Esophagus (tissue), 2 donors: ENCODE measurements at regions not wholly inside any gene's neighbourhood (a gene's known extent, or its start where the extent isn't known, plus 50 kb on each side); places are given as distances from the start of the nearest gene placed in this dataset.
"Not testable (repeated sequence)": the region's sequence is repeated elsewhere in the genome, so short reads cannot be mapped to it uniquely, and the experiment has no call there.

ENCODE experiments used
- H3K27ac ChIP-seq, 2 donors: one replicate each; pipeline ENCODE4 v1.5.1; 2013; ENCODE audit warnings: low read depth in 2 of 2, mild to moderate bottlenecking in 2 of 2, inconsistent platforms in 1 of 2, low read length in 1 of 2, moderate library complexity in 1 of 2
- H3K27me3 ChIP-seq, 2 donors: one replicate each; pipeline ENCODE4 v1.6.1; 2013; ENCODE audit warnings: low read length in 2 of 2, control low read depth in 1 of 2, mild to moderate bottlenecking in 1 of 2; ENCODE audit not compliant: insufficient read depth in 2 of 2, control insufficient read depth in 1 of 2
- H3K36me3 ChIP-seq, 2 donors: one replicate each; pipeline ENCODE4 v1.6.1; 2013; ENCODE audit warnings: low read length in 1 of 2; ENCODE audit not compliant: control insufficient read depth in 2 of 2, insufficient read depth in 2 of 2
- H3K4me1 ChIP-seq, 2 donors: one replicate each; pipeline ENCODE4 v1.6.1; 2013; ENCODE audit warnings: low read length in 1 of 2; ENCODE audit not compliant: control insufficient read depth in 2 of 2, insufficient read depth in 2 of 2
- H3K4me3 ChIP-seq, 2 donors: one replicate each; pipeline ENCODE4 v1.5.1; 2013; ENCODE audit warnings: low read length in 2 of 2, mild to moderate bottlenecking in 2 of 2, low read depth in 1 of 2, moderate library complexity in 1 of 2
- H3K9me3 ChIP-seq, 2 donors: one replicate each; pipeline ENCODE4 v1.6.1; 2013; ENCODE audit warnings: mild to moderate bottlenecking in 2 of 2, low read depth in 1 of 2, low read length in 1 of 2, moderate library complexity in 1 of 2; ENCODE audit not compliant: control insufficient read depth in 2 of 2, insufficient read depth in 1 of 2
- whole genome bisulfite sequencing, 2 donors: extraction: QIAGEN DNeasy Blood & Tissue Kit; methylation state at CpG; one replicate each; pipeline ENCODE4 v1.1.7; 2013; 5-methylcytosine and 5-hydroxymethylcytosine counted together
- donor health status: healthy with polysubstance abuse.
- donor health status: Bipolar disorder and iron deficiency.

DNA sequence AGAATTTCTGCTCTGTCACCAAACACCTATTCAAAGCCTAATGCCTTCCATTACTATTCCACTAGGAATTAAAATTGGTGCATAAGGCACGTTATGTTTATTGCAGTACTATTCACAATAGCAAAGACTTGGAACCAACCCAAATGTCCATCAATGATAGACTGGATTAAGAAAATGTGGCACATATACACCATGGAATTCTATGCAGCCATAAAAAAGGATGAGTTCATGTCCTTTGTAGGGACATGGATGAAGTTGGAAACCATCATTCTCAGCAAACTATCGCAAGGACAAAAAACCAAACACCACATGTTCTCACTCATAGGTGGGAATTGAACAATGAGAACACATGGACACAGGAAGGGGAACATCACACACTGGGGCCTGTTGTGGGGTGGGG lies 902.1 kb downstream of the UQCRFS1 start:
- H3K9me3 ChIP-seq = peaks cover under 1 to 16% of the 10 kb centered on the region in 2 donors
- 88 to 94% methylated on average over 1 of the region's 2 CpGs for WGBS, 2 donors
- not testable (repeated sequence) for H3K27me3 ChIP-seq, H3K4me1 ChIP-seq, H3K36me3 ChIP-seq, H3K4me3 ChIP-seq, H3K27ac ChIP-seq

DNA sequence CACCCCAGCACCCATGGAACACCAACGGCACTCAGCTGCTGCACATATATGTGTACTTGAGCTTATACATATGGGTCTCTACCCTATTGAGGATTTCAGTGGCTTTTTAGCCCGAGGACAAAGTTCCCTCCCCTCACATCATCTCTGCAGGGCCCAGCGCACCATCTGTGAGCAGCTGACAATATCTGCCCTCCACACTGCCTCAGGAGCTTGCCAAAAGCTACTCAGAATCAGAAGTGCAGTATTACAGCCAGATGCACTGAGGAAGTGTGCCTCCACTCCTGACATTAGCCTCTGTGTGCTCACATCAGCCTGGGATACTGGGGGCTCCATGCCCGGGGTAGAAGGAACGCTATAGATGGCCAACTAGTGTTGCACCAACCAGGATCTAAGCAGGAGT lies 903.9 kb downstream of the UQCRFS1 start:
- WGBS, 2 donors = 56 to 64% methylated on average over 5 of the region's 5 CpGs
- no peak overlapping the region for H3K4me3 ChIP-seq
- peaks cover 2 to 15% of the 10 kb centered on the region in 2 donors for H3K9me3 ChIP-seq
- no peaks in the 10 kb centered on the region for H3K4me1 ChIP-seq
- no peak overlapping the region for H3K27ac ChIP-seq
- H3K36me3 ChIP-seq = no peaks in the 10 kb centered on the region
- no peaks in the 10 kb centered on the region for H3K27me3 ChIP-seq

DNA sequence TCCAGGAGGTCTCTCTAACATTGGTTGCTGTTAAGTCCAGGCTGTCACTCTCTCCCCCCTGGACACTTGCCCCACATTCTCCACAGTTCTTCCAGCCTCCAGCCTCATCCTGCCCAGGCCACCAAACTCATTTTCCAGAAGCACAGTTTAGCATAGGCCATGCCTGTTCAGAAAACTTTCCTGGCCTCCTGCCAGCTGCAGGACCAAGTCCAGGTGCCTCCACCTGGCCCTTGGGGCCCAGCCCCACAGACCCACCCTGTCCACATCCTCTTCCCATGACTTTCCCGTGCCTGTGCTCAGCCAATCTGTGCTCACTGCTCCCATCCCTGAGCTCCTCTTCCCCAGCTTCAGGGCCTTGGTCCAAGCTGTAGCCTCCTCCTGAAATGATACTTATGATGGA lies 905.0 kb downstream of the UQCRFS1 start:
- H3K4me3 ChIP-seq = no peak overlapping the region
- 35 to 38% methylated on average over 1 of the region's 1 CpG for WGBS, 2 donors
- H3K27ac ChIP-seq = no peak overlapping the region
- no peaks in the 10 kb centered on the region for H3K4me1 ChIP-seq
- H3K27me3 ChIP-seq = no peaks in the 10 kb centered on the region
- H3K9me3 ChIP-seq = peaks cover 8 to 22% of the 10 kb centered on the region in 2 donors
- H3K36me3 ChIP-seq = no peaks in the 10 kb centered on the region

DNA sequence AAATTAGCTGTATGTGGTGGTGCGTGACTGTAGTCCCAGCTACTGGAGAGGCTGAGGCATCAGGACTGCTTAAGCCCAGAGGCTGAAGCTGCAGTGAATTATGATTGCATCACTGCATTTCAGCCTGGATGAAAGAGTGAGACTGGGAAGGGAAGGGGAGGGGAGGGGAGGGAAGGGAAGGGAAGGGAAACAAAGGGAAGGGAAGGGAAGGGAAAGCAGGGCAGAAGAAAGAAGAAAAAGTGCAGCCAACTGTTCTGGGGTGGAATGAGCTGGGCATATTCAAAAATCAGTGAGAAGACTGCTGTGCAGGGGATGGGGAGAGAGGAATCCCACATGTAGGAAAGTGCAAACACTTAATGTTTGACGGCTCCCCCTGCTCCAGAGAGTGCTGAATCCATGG lies 905.5 kb downstream of the UQCRFS1 start:
- no peak overlapping the region for H3K27ac ChIP-seq
- no peaks in the 10 kb centered on the region for H3K4me1 ChIP-seq
- WGBS, 2 donors = 54 to 76% methylated on average over 2 of the region's 2 CpGs

DNA sequence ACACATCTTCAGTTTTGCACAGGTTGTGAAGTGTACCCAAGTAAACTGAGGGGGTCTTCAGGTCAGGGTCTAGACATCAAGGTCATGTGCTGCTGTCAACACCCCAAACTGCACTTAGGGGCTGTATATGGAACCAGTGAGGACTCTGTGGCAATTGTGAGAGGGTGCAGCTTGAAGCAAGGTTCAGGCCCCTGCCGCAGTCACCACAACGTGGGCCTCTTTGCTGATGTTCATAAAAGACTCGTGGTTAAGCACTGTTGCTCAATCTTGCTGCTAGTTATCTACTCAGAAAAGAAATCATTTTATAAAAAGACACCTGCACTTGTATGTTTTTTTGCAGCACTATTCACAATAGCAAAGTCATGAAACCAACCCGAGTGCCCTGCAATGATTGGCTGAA lies 907.4 kb downstream of the UQCRFS1 start:
- H3K27ac ChIP-seq = no peak overlapping the region
- no peaks in the 10 kb centered on the region for H3K4me1 ChIP-seq
- H3K36me3 ChIP-seq = no peaks in the 10 kb centered on the region
- H3K4me3 ChIP-seq = no peak overlapping the region
- H3K27me3 ChIP-seq = no peaks in the 10 kb centered on the region
- 58 to 87% methylated on average over 4 of the region's 4 CpGs for WGBS, 2 donors
- H3K9me3 ChIP-seq = peaks cover 12 to 23% of the 10 kb centered on the region in 2 donors

More for the DNA sequence above, 905.5 kb downstream of the UQCRFS1 start:
- Histone ChIP-seq H3K27me3 (no peaks in the 10 kb centered on the region), H3K9me3 (peaks cover 10 to 22% of the 10 kb centered on the region in 2 donors), H3K4me3 (no peak overlapping the region), H3K36me3 (no peaks in the 10 kb centered on the region)

DNA sequence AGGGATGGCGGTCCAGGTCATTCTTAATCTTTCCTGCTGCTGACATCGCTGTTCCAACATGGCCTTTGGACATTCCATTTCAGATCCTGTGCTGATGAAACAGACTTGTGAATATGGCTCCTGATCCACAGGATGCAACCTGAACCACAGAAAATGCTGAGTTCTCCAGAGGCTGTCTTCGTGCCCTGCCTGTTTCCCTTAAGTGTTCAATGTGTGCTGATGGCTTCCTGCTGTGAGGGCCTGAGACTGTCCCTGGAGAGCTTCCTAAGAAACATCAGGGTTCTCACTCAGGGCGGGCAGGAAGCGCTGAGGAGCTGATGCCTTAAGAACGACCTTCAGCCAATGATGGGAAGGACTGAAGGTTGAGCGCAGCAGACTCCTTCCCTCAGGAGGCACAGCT lies 909.4 kb downstream of the UQCRFS1 start:
- Histone ChIP-seq H3K9me3 (peaks cover 16 to 31% of the 10 kb centered on the region in 2 donors), H3K27ac (no peak overlapping the region), H3K4me1 (no peaks in the 10 kb centered on the region), H3K4me3 (no peak overlapping the region), H3K27me3 (no peaks in the 10 kb centered on the region), H3K36me3 (no peaks in the 10 kb centered on the region)
- 75 to 78% methylated on average over 7 of the region's 7 CpGs for WGBS, 2 donors

DNA sequence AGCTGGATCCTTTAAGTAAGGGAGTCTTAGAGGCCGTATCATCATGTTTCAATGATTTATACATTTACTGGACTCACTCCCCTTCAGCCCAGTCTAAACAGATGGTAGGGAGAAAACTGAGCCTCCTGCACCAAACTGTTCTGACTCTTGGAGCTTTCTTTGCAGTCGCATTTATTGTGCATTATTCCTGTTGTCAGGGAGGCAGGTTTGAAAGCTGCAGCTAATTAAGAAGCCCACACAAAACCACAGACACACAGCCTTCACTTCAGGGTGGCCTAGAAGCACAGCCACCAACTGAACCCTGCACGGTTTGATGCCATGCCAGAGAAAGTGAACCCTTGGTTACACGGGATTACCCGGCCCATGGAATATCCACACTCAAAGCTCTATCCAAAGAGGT lies 911.0 kb downstream of the UQCRFS1 start:
- Histone ChIP-seq H3K9me3 (peaks cover 19 to 21% of the 10 kb centered on the region in 2 donors), H3K36me3 (no peaks in the 10 kb centered on the region), H3K4me3 (no peak overlapping the region), H3K27ac (no peak overlapping the region), H3K27me3 (no peaks in the 10 kb centered on the region), H3K4me1 (no peaks in the 10 kb centered on the region)
- 38 to 82% methylated on average over 5 of the region's 5 CpGs for WGBS, 2 donors

DNA sequence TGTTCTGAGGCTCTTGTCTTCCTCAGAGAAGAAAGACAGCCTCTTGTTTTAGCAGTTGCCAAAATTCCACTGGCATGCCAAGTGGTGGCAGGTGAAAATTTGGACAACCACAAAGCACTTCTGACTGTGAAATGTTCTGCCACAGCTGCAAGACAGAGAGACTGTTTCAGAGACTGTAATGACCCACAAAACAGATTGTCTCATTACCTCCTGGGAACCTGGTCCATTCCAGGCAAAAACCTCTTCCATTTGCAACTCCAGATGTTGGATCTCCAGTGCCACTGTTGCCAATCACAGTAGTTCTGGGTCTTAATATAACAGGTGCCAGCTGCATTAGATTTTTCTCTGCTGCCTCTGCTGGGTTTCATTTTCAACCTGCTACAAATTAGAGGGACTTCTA lies 911.5 kb downstream of the UQCRFS1 start:
- no peaks in the 10 kb centered on the region for H3K36me3 ChIP-seq
- H3K4me3 ChIP-seq = no peak overlapping the region
- H3K27me3 ChIP-seq = no peaks in the 10 kb centered on the region
- H3K4me1 ChIP-seq = no peaks in the 10 kb centered on the region
- H3K27ac ChIP-seq = no peak overlapping the region
- H3K9me3 ChIP-seq = peaks cover 19 to 21% of the 10 kb centered on the region in 2 donors

DNA sequence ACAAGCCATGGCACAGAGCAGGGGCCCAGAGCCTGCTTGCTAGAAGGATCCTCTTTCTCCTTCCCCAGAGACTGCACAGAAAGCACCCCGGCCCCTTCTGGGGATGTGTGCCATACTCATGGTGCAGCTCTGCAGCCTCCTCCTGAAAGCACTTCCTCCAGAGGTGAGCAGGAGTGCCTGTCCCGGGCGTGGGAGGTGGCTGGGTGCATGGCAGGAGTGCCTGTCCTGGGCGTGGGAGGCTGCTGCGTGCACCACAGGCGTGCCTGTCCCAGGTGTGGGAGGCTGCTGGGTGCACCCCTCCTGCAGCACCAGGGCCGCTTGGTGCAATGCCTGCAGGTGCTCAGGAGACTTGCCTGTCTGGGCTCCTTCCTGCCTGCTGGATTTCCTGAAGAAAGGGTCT lies 913.3 kb downstream of the UQCRFS1 start:
- no peaks in the 10 kb centered on the region for H3K36me3 ChIP-seq
- H3K4me3 ChIP-seq = no peak overlapping the region
- peaks cover 17 to 21% of the 10 kb centered on the region in 2 donors for H3K9me3 ChIP-seq
- H3K27ac ChIP-seq = no peak overlapping the region
- H3K27me3 ChIP-seq = no peaks in the 10 kb centered on the region
- 59 to 62% methylated on average over 7 of the region's 7 CpGs for WGBS, 2 donors
- no peaks in the 10 kb centered on the region for H3K4me1 ChIP-seq

DNA sequence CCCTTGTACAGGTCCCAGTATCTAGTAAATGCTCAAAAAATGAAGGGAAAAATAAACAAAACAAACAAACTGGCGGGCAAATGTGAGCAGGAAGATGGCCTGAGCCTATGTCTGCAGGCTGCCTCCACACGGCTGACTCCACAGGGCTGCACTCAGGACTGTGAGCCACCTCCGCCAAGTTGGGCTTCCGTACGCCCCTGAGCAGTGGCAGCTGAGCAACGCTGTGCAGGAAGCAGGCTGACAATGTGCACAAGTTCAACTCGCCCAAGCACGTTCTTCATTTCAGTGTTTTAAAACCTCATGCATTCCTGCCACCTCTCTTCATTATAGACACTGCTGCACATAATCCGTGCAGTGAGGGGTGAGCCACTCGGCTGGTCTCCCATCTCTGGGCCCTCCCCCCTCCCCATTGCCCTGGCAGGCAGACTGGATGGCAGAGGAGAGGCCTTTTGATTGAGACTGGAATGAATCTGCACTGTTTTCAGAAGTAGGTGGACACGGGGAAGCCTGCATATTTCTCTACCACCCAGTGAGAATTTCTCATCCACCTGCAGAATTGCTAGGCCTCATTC lies 915.3 kb downstream of the UQCRFS1 start:
- Histone ChIP-seq H3K36me3 (no peaks in the 10 kb centered on the region), H3K27me3 (no peaks in the 10 kb centered on the region), H3K9me3 (peaks cover 12 to 14% of the 10 kb centered on the region in 2 donors), H3K4me1 (no peaks in the 10 kb centered on the region), H3K27ac (no peak overlapping the region), H3K4me3 (no peak overlapping the region)
- WGBS, 2 donors = 35 to 51% methylated on average over 11 of the region's 11 CpGs
